HL-60/S4 treated with phorbol 12-myristate 13-acetate at 8.2 ng/mL for 4 days and 3 days (cell line): ENCODE measurements at regions not wholly inside any gene's neighbourhood (a gene's known extent, or its start where the extent isn't known, plus 50 kb on each side); places are given as distances from the start of the nearest gene placed in this dataset.
"Not testable (repeated sequence)": the region's sequence is repeated elsewhere in the genome, so short reads cannot be mapped to it uniquely, and the experiment has no call there.

Experiments
- in situ Hi-C: fragments of 300-500 bp; cut with MboI; formaldehyde crosslinking; loops from 2 replicates; pipeline ENCODE4 v1.15.0; 2022; ENCODE audit warnings: low sequenced_read_pairs

GRCh38 chr20:51930775-51931174, 128.5 kb upstream of the SALL4 start:
- in situ Hi-C loops, result no loop called here

DNA sequence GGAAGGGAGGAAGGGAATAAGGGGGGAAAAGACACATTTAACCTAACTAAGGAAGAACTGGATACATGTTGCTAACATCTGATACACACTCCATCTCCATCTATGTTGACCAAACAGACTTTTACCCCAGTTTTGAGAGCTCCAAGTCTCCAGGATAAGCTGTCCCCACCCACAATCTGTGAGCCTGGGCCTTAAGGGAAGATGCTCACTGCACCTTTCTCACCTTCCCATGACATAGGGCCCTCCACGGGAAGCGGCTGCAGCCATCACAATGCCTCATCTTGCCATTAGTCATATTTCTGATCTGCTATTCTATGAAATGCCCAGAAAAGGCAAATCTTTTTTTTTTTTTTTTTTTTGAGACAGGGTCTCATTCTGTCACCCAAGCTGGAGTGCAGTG, 126.6 kb upstream of the SALL4 start:
- in situ Hi-C loops, result no loop called here

DNA sequence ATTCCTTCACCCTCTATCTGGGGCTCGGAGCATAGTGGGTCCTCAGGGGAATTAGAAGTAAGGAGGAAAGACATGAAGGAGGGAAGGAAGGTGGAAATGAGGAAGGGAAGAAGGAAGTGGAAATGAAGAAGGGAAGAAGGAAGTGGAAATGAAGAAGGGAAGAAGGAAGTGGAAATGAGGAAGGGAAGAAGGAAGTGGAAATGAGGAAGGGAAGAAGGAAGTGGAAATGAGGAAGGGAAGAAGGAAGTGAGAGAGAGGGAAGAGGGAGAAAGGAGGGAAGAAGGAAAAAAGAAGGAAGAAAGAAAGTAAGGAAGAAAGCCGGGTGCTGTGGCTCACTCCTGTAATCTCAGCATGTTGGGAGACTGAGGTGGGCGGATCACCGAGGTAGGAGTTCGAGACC, 125.6 kb upstream of the SALL4 start:
- in situ Hi-C loops, result not testable (repeated sequence)

GRCh38 chr20:51926670-51927305, 124.5 kb upstream of the SALL4 start:
- in situ Hi-C loops, result no loop called here

- in situ Hi-C loops, result no loop called here
Measured at GRCh38 chr20:51924509-51924908, 122.2 kb upstream of the SALL4 start.

GRCh38 chr20:51923633-51924032, 121.3 kb upstream of the SALL4 start:
- in situ Hi-C loops, result no loop called here

DNA sequence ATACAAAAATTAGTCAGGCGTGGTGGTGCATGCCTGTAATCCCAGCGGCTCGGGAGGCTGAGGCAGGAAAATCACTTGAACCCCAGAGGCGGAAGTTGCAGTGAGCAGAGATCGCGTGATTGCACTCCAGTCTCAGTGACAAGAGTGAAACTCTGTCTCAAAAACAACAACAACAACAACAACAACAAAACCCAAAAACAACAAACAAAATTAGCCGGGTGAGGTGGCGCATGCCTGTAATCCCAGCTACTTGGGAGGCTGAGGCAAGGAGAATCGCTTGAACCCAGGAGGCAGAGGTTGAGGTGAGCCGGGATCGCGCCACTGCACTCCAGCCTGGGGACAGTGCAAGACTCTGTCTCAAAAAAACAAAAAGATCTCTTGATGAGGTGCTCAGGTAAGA, 120.5 kb upstream of the SALL4 start:
- in situ Hi-C loops, result not testable (repeated sequence)

GRCh38 chr20:51918561-51918960, 116.2 kb upstream of the SALL4 start:
- in situ Hi-C loops, result no loop called here

- in situ Hi-C loops, result no loop called here
Measured at GRCh38 chr20:51917886-51918535, 115.7 kb upstream of the SALL4 start.

GRCh38 chr20:51916244-51916643, 113.9 kb upstream of the SALL4 start:
- in situ Hi-C loops, result no loop called here

GRCh38 chr20:51914758-51915157, 112.4 kb upstream of the SALL4 start:
- in situ Hi-C loops, result no loop called here

- in situ Hi-C loops, result no loop called here
Measured at GRCh38 chr20:51910321-51911050, 108.2 kb upstream of the SALL4 start.

DNA sequence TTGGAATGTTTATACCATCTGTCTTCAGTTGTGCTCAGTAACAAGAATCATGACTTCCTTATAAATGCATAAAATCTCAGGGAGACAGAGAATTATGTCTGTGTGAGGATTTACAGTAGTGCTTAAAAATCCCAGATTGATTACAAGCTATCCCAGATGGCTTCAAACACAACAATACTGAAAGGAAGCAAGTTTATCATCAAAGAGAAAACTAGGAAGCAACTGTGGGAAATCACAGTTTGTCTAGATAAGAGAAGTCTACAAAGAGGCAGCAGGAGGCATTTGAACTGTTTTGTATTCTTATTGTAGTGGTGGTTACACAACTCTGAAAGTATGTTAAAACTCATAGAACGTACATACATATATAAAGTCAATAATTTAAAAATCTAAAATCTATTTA, 104.4 kb upstream of the SALL4 start:
- in situ Hi-C loops, result no loop called here

DNA sequence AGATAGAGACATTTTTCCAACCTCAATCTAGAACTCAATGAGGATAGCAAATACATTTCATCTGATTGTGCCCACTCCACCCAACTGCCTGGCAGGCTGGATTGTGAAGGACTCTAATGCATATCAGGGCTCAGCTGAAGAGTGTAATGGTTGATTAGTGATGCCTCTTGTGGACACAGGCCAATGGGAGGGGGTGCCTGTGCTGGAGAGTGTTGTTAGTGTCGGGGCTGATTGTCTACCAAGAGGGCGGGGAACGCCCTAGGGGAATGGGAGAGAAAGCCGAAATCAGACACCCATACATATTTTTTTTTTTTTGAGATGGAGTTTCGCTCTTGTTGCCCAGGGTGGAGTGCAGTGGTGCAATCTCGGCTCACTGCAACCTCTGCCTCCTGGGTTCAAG, 103.7 kb upstream of the SALL4 start:
- in situ Hi-C loops, result no loop called here

DNA sequence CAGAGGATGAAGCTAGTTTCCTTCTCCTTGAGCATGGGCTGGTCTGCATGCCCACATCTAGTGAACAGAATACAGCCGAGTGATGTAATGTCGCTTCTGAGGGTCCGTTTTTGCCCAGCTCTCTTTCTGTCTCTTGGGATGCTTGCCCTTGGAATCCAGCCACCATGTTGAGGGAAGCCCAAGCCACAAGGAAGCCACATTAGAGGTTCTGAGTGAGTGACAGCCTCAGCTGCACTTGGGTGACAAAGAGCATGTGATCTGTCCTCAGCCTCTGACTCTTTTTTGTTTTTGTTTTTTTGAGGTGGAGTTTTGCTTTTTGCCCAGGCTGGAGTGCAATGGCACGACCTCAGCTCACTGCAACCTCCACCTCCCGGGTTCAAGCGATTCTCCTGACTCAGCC, 100.6 kb upstream of the SALL4 start:
- in situ Hi-C loops, result no loop called here

- in situ Hi-C loops, result no loop called here
Measured at GRCh38 chr20:51900443-51900842, 98.1 kb upstream of the SALL4 start.

- in situ Hi-C loops, result no loop called here
Measured at GRCh38 chr20:51899674-51900073, 97.4 kb upstream of the SALL4 start.

DNA sequence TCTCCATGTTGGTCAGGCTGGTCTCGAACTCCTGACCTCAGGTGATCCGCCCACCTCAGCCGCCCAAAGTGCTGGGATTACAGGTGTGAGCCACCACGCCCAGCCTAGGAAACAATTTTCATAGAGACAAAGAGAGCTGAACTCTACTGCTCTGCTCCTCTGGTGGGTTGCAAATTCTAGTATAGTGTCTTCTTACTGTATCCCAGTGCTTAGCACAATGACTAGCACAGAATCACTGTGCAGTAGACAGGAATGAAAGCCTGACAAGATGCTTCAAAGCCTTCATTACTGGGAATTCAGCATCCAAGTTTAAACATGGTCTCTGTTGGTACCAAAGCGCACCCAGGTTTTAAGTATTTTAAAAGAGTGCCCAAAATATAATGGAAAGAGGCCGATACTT, 96.5 kb upstream of the SALL4 start:
- in situ Hi-C loops, result no loop called here

- in situ Hi-C loops, result no loop called here
Measured at GRCh38 chr20:51894619-51895018, 92.3 kb upstream of the SALL4 start.

GRCh38 chr20:51894201-51894600, 91.9 kb upstream of the SALL4 start:
- in situ Hi-C loops, result no loop called here

DNA sequence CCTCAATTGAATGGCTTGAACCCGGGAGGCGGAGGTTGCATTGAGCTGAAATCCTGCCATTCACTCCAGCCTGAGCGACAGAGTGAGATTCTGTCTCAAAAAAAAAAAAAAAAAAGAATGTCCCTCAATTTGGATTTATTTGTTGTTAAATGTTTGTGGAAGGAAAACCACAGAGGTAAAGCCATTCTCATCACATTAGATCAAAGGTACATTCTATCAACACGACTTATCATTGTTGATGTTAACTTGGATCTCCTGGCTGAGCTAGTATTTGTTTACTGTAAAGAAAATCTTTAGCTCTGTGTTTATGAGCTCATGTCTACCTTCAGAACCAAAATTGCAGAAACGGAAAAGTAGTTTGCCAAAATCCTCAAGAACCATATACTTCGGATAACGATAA, 91.4 kb upstream of the SALL4 start:
- in situ Hi-C loops, result no loop called here

- in situ Hi-C loops, result no loop called here
Measured at GRCh38 chr20:51890003-51890402, 87.7 kb upstream of the SALL4 start.
